ENCODE measurements at regions not wholly inside any gene's neighbourhood (a gene's known extent, or its start where the extent isn't known, plus 50 kb on each side); places are given as distances from the start of the nearest gene placed in this dataset.

DNA sequence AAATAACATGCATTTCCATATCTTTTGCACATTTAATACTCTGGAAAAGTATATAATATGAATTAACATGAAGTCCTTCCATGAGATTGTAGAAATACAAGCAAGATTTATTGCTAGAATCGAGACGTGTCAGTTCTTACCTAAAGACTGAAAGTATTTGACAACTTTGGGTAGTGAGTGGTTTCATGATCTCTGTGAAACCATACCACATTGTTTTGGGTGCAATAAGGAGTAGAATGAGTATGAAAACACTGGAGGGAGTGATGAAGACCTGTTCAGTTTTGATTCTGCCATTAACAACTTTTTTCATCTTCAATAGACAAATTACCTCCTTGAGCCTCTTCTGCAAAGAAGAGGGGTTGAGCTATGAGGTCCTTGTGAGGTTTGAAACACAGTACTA, 133.7 kb downstream of the NUDT12 start:
- no peak for DNase-seq
- H3K9me3 Mint-ChIP-seq, result no peaks in the 10 kb centered on the region

GRCh38 chr5:103428411-103428871, 134.1 kb downstream of the NUDT12 start:
- H3K36me3 Mint-ChIP-seq (ENCODE audit: low read depth), result no peaks in the 10 kb centered on the region
- no peaks in the 10 kb centered on the region for H3K9me3 Mint-ChIP-seq
- H3K27me3 Mint-ChIP-seq, result peaks cover 8% of the 10 kb centered on the region

More for the DNA sequence above, 133.7 kb downstream of the NUDT12 start:
- Mint-ChIP-seq H3K36me3 (ENCODE audit: low read depth) (no peaks in the 10 kb centered on the region), H3K4me1 (no peaks in the 10 kb centered on the region), H3K27me3 (peaks cover 8% of the 10 kb centered on the region), H3K27ac (no peak overlapping the region), H3K4me3 (no peak overlapping the region)
- intact Hi-C loops (cut with micrococcal nuclease), result no loop called here

DNA sequence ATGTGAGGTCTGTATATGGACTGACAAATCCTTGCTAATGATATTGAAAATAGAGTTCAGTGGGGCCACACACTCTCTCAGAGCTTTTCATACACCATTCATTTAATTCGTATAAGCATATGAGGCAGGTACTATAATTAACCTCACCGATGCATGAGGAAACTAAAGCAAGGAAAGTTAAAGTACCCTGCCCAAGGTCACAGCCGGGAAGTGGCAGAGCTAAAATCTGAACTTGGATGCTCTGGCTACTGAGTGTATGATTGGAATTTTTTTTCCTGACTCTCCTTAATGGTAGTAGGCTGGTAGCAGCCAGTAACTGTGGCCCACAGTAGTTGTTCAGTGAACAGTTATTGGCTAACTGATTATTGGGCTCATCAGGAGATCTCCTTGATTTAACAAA, 135.3 kb downstream of the NUDT12 start:
- H3K27ac Mint-ChIP-seq, result no peak overlapping the region
- H3K27me3 Mint-ChIP-seq, result peaks cover 10% of the 10 kb centered on the region
- H3K36me3 Mint-ChIP-seq (ENCODE audit: low read depth), result no peaks in the 10 kb centered on the region
- no peaks in the 10 kb centered on the region for H3K9me3 Mint-ChIP-seq
- H3K4me1 Mint-ChIP-seq, result no peaks in the 10 kb centered on the region
- DNase-seq, result no peak
- intact Hi-C loops (cut with micrococcal nuclease), result no loop called here
- no peak overlapping the region for H3K4me3 Mint-ChIP-seq

More at GRCh38 chr5:103428411-103428871, 134.1 kb downstream of the NUDT12 start:
- DNase-seq, result no peak
- H3K4me3 Mint-ChIP-seq, result no peak overlapping the region
- no peaks in the 10 kb centered on the region for H3K4me1 Mint-ChIP-seq
- intact Hi-C loops (cut with micrococcal nuclease), result no loop called here
- H3K27ac Mint-ChIP-seq, result no peak overlapping the region

GRCh38 chr5:103425686-103426454, 136.7 kb downstream of the NUDT12 start:
- Mint-ChIP-seq H3K4me1 (no peaks in the 10 kb centered on the region), H3K36me3 (ENCODE audit: low read depth) (no peaks in the 10 kb centered on the region), H3K27me3 (peaks cover 9% of the 10 kb centered on the region), H3K4me3 (no peak overlapping the region), H3K9me3 (no peaks in the 10 kb centered on the region), H3K27ac (no peak overlapping the region)
- DNase-seq, result no peak
- intact Hi-C loops (cut with micrococcal nuclease), result no loop called here

DNA sequence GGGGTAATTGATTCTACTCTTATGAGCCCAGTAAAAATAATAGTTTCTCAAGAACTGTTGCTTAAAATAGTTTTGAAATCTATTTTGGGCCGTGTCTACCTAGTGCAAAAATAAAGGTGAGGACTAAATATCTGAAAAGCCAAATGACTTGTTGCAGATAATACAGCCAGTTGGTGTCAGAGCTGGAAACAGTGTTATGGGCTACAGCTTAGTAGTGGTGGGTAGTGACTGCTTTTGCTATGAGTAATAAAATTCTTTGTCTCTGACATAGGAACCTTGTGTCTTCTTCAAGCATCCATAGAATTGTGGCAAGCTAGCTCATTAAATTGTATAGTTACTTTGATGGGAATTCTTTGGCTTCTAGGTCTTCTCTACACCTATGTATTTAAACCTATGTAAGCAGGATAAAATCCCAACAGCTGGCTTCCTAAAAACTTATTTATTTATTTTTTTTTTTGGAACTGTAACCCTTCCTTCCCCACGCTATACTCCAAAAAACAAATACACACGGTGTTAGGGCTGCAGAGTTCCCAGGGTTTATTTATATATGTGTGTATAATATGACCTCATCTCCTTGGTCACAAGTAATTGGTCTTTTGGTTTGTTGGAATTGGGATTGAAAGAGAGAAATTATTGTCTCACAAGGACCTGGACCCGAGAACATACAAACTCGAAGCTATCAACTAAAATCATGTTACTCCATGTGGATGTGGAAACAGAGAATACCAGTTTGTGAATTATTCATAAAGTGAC, 138.0 kb downstream of the NUDT12 start:
- no peaks in the 10 kb centered on the region for H3K9me3 Mint-ChIP-seq
- intact Hi-C loops (cut with micrococcal nuclease), result no loop called here
- no peaks in the 10 kb centered on the region for H3K4me1 Mint-ChIP-seq
- peaks cover 14% of the 10 kb centered on the region for H3K27me3 Mint-ChIP-seq
- DNase-seq, result no peak
- H3K4me3 Mint-ChIP-seq, result no peak overlapping the region
- no peak overlapping the region for H3K27ac Mint-ChIP-seq
- no peaks in the 10 kb centered on the region for H3K36me3 Mint-ChIP-seq (ENCODE audit: low read depth)

DNA sequence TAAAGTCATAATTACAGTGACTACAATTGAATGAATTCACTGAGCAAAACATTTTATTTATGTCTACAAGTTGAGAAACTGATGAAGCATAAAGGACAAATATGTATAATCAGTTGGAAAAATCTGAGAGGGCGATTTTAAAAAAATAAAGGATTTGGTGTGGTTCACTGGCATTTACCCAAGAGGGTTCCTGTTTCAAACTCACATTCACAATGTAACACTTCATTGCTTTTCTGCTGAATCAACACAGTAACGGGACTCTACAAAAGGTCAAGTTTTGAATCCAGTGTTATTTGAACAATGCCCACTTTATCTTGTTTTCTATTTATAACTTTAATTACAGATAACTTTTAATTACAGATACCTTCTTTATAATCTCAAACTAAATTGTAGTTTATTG, 138.6 kb downstream of the NUDT12 start:
- Mint-ChIP-seq H3K4me3 (no peak overlapping the region), H3K27ac (no peak overlapping the region), H3K4me1 (no peaks in the 10 kb centered on the region), H3K27me3 (peaks cover 15% of the 10 kb centered on the region), H3K36me3 (ENCODE audit: low read depth) (no peaks in the 10 kb centered on the region), H3K9me3 (no peaks in the 10 kb centered on the region)
- intact Hi-C loops (cut with micrococcal nuclease), result no loop called here
- no peak for DNase-seq

DNA sequence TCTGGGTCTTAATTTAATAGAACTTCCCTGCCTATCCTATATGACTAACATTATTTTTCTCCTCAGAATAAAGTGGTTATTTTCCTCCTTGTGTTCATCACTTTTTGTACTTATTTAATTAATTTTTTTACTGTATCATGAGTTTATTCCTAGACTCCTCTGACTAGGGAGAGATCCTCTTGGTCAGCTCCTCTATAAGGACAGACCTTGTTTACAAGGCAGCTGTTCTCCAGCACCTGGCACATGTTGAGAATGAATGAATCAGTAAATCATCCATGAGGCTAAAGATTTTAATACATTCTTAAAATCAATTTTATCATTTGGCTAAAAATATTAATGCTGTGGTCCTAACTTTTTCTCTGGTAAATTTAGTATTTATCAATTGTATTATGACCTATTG, 139.8 kb downstream of the NUDT12 start:
- no peak overlapping the region for H3K27ac Mint-ChIP-seq
- intact Hi-C loops (cut with micrococcal nuclease), result no loop called here
- no peak for DNase-seq
- no peak overlapping the region for H3K4me3 Mint-ChIP-seq
- H3K27me3 Mint-ChIP-seq, result peaks cover 23% of the 10 kb centered on the region
- no peaks in the 10 kb centered on the region for H3K9me3 Mint-ChIP-seq
- H3K36me3 Mint-ChIP-seq (ENCODE audit: low read depth), result no peaks in the 10 kb centered on the region
- no peaks in the 10 kb centered on the region for H3K4me1 Mint-ChIP-seq

DNA sequence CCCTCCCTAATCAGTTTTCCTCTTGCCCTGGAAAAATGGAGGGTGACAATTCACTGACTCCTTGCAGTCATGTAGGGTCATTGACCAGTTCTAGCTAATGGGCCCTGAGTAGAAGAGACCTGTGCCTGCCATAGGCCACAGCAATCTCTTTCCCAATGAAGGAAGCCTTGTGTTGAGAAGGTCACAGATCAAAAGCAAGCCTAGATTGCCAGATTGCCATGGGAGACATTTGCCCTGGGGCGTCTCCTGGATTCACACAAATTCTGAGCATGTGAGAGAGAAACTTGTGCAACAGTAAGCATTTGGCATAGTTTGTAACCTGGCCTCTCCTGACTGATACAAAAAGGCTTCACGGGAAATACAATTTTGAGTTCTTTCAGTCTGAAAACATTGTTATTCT, 148.0 kb downstream of the NUDT12 start:
- no peak overlapping the region for H3K4me3 Mint-ChIP-seq
- no peak overlapping the region for H3K27ac Mint-ChIP-seq
- intact Hi-C loops (cut with micrococcal nuclease), result no loop called here
- H3K27me3 Mint-ChIP-seq, result peaks cover 18% of the 10 kb centered on the region
- no peaks in the 10 kb centered on the region for H3K4me1 Mint-ChIP-seq
- DNase-seq, result no peak
- H3K36me3 Mint-ChIP-seq (ENCODE audit: low read depth), result no peaks in the 10 kb centered on the region
- H3K9me3 Mint-ChIP-seq, result no peaks in the 10 kb centered on the region

DNA sequence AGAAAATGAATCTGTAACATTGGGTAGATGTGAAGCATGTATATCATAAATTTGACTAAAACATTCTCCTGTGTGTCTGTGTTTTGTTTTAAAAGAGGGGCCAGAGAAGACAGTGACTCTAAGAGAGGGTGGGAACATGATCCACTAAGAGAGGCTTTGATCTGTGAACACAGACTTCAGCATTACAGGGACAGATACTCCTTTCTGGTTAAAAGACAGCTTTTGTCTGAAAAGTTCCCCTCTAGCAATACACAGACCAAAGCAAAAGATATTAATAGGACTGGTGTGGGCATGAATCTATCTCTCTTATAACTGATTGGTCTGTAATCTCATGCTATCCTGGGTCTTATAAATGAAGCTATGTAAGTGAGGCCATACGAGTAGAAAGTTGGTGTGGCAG, 150.9 kb downstream of the NUDT12 start:
- H3K36me3 Mint-ChIP-seq (ENCODE audit: low read depth), result no peaks in the 10 kb centered on the region
- peaks cover 13% of the 10 kb centered on the region for H3K27me3 Mint-ChIP-seq
- no peaks in the 10 kb centered on the region for H3K9me3 Mint-ChIP-seq
- H3K4me1 Mint-ChIP-seq, result no peaks in the 10 kb centered on the region
- DNase-seq, result no peak
- H3K27ac Mint-ChIP-seq, result no peak overlapping the region
- no peak overlapping the region for H3K4me3 Mint-ChIP-seq
- intact Hi-C loops (cut with micrococcal nuclease), result no loop called here

GRCh38 chr5:103410172-103410571, 151.6 kb downstream of the MACIR start:
- H3K36me3 Mint-ChIP-seq (ENCODE audit: low read depth), result no peaks in the 10 kb centered on the region
- intact Hi-C loops (cut with micrococcal nuclease), result no loop called here
- H3K4me1 Mint-ChIP-seq, result no peaks in the 10 kb centered on the region
- no peak overlapping the region for H3K4me3 Mint-ChIP-seq
- no peak for DNase-seq
- no peaks in the 10 kb centered on the region for H3K9me3 Mint-ChIP-seq
- no peak overlapping the region for H3K27ac Mint-ChIP-seq
- H3K27me3 Mint-ChIP-seq, result peaks cover 14% of the 10 kb centered on the region

GRCh38 chr5:103409013-103409670, 150.6 kb downstream of the MACIR start:
- Mint-ChIP-seq H3K36me3 (ENCODE audit: low read depth) (no peaks in the 10 kb centered on the region), H3K27me3 (peaks cover 15% of the 10 kb centered on the region), H3K27ac (no peak overlapping the region), H3K4me3 (no peak overlapping the region), H3K4me1 (no peaks in the 10 kb centered on the region), H3K9me3 (no peaks in the 10 kb centered on the region)
- no peak for DNase-seq
- intact Hi-C loops (cut with micrococcal nuclease), result no loop called here

DNA sequence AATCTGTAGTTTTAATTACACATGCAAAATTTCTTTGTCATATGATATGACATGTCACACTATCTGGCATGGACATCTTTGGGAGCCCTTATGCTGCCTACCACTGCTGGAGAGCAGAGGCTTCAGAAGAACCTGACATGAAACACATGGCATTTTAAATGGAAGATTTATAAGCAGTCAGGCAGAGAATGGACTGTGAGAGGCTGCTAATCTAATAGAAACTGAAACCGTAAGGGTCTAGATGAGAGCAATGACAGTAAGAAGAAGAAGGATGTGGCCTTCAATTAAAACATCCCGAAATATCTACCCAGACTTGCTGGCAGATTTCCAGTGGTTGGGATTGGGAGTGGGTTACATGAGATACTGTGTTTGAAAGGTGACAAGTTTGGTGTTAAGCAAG, 149.8 kb downstream of the MACIR start:
- no peak for DNase-seq
- no peak overlapping the region for H3K4me3 Mint-ChIP-seq
- no peaks in the 10 kb centered on the region for H3K4me1 Mint-ChIP-seq
- intact Hi-C loops (cut with micrococcal nuclease), result no loop called here
- peaks cover 17% of the 10 kb centered on the region for H3K27me3 Mint-ChIP-seq
- H3K27ac Mint-ChIP-seq, result no peak overlapping the region
- no peaks in the 10 kb centered on the region for H3K9me3 Mint-ChIP-seq
- H3K36me3 Mint-ChIP-seq (ENCODE audit: low read depth), result no peaks in the 10 kb centered on the region

- H3K4me1 Mint-ChIP-seq, result no peaks in the 10 kb centered on the region
- no peaks in the 10 kb centered on the region for H3K36me3 Mint-ChIP-seq (ENCODE audit: low read depth)
- H3K4me3 Mint-ChIP-seq, result no peak overlapping the region
- no peak overlapping the region for H3K27ac Mint-ChIP-seq
- no peaks in the 10 kb centered on the region for H3K9me3 Mint-ChIP-seq
- H3K27me3 Mint-ChIP-seq, result peaks cover 23% of the 10 kb centered on the region
- no peak for DNase-seq
- intact Hi-C loops (cut with micrococcal nuclease), result no loop called here
These were observed 148.8 kb downstream of the MACIR start for GRCh38 chr5:103407402-103407801.

DNA sequence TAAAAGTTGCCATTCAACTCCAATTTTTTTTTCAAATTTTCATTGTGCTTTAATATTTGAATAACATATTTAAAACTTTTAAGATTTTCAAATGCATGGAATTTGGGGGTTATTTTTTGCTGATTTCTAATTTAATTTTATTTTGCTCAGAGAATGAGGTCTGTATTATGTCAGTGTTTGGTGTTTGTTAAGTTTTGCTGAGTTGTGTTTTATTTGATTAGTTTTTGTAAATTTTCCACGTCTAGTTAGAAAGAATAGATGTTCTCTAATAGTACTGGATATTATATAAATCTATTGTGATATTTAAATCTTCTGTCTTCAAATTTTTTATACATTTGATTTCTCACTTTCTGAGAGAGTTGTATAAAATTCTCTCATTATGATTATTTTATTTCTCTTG, 145.9 kb downstream of the MACIR start:
- peaks cover 17% of the 10 kb centered on the region for H3K27me3 Mint-ChIP-seq
- no peak overlapping the region for H3K27ac Mint-ChIP-seq
- no peak for DNase-seq
- no peaks in the 10 kb centered on the region for H3K4me1 Mint-ChIP-seq
- H3K36me3 Mint-ChIP-seq (ENCODE audit: low read depth), result no peaks in the 10 kb centered on the region
- H3K9me3 Mint-ChIP-seq, result no peaks in the 10 kb centered on the region
- H3K4me3 Mint-ChIP-seq, result no peak overlapping the region
- intact Hi-C loops (cut with micrococcal nuclease), result no loop called here
